Loucy (cell line): ENCODE measurements at regions not wholly inside any gene's neighbourhood (a gene's known extent, or its start where the extent isn't known, plus 50 kb on each side); places are given as distances from the start of the nearest gene placed in this dataset.

ENCODE experiments used
- H2AFZ ChIP-seq: fragments of 200-600 bp; sonication (generic); 2 replicates; pipeline ENCODE4 v1.6.0; 2016; ENCODE audit warnings: antibody characterized with exemption, mild to moderate bottlenecking, low read length, moderate library complexity
- H3F3A ChIP-seq: fragments of 200-600 bp; 2 replicates; pipeline ENCODE4 v1.6.0; 2016; ENCODE audit warnings: antibody characterized with exemption, low read depth, mild to moderate bottlenecking
- H3K27me3 ChIP-seq: fragments of 200-600 bp; sonication (generic); 2 replicates; pipeline ENCODE4 v1.6.1; 2014; ENCODE audit warnings: low read length, mild to moderate bottlenecking; ENCODE audit not compliant: insufficient read depth, poor library complexity, severe bottlenecking
- H3K36me3 ChIP-seq: fragments of 200-600 bp; sonication (generic); 2 replicates; pipeline ENCODE4 v1.6.1; 2016; ENCODE audit warnings: low read length; ENCODE audit not compliant: insufficient read depth
- H3K4me1 ChIP-seq: fragments of 200-600 bp; sonication (generic); 2 replicates; pipeline ENCODE4 v1.5.1; 2014; ENCODE audit warnings: low read length, mild to moderate bottlenecking; ENCODE audit not compliant: insufficient read depth, poor library complexity, severe bottlenecking
- H3K4me2 ChIP-seq: fragments of 200-600 bp; sonication (generic); 2 replicates; pipeline ENCODE4 v1.6.0; 2014; ENCODE audit warnings: antibody characterized with exemption, low read length, low read depth, mild to moderate bottlenecking; ENCODE audit not compliant: poor library complexity, severe bottlenecking
- H3K4me3 ChIP-seq: fragments of 200-600 bp; sonication (generic); 2 replicates; pipeline ENCODE4 v1.5.1; 2014; ENCODE audit warnings: low read length, mild to moderate bottlenecking, mixed read lengths; ENCODE audit not compliant: poor library complexity, severe bottlenecking
- H3K79me2 ChIP-seq: fragments of 200-600 bp; sonication (generic); 2 replicates; pipeline ENCODE4 v1.6.1; 2014; ENCODE audit warnings: low read length; ENCODE audit not compliant: insufficient read depth
- H3K9ac ChIP-seq: fragments of 200-600 bp; sonication (generic); 2 replicates; pipeline ENCODE4 v1.6.0; 2014; ENCODE audit warnings: mild to moderate bottlenecking, low read depth, low read length, moderate library complexity; ENCODE audit not compliant: poor library complexity, severe bottlenecking
- H3K9me2 ChIP-seq: fragments of 200-600 bp; sonication (generic); replicated peaks from 2 replicates; pipeline ENCODE4 v1.6.1; 2016; ENCODE audit warnings: low read depth, low read length, mixed read lengths
- H3K9me3 ChIP-seq: fragments of 200-600 bp; sonication (generic); 2 replicates; pipeline ENCODE4 v1.6.1; 2014; ENCODE audit warnings: mild to moderate bottlenecking, antibody characterized with exemption, low read length, low read depth; ENCODE audit not compliant: insufficient read depth
- H4K20me1 ChIP-seq: fragments of 200-600 bp; sonication (generic); 2 replicates; pipeline ENCODE4 v1.6.0; 2014; ENCODE audit warnings: antibody characterized with exemption, low read length, mild to moderate bottlenecking; ENCODE audit not compliant: insufficient read depth, poor library complexity, severe bottlenecking
- EZH2phosphoT487 ChIP-seq: fragments of 200-600 bp; IDR thresholded peaks from 2 replicates; pipeline ENCODE4 v1.6.1; 2018; ENCODE audit warnings: antibody characterized with exemption, mild to moderate bottlenecking, moderate library complexity, borderline replicate concordance
- TF ChIP-seq, protein P1 (sequence below): fragments of 200-600 bp; sonication (generic); conservative IDR thresholded peaks from 2 replicates; pipeline ENCODE4 v1.5.1; 2014; ENCODE audit warnings: mild to moderate bottlenecking, antibody characterized with exemption, low read length

GRCh38 chr17:14760719-14761411 is 460.0 kb downstream of the HS3ST3B1 start:
- no peaks in the 10 kb centered on the region for H4K20me1 ChIP-seq
- H3K4me1 ChIP-seq, result no peaks in the 10 kb centered on the region
- no peaks in the 10 kb centered on the region for H3K36me3 ChIP-seq
- H3K4me3 ChIP-seq, result no peak overlapping the region
- no peaks in the 10 kb centered on the region for H3F3A ChIP-seq
- H3K9me2 ChIP-seq, result no peaks in the 10 kb centered on the region
- no peak overlapping the region for H2AFZ ChIP-seq
- no peak overlapping the region for H3K4me2 ChIP-seq
- no peaks in the 10 kb centered on the region; the same call in 1 of the 2 replicates for H3K9me3 ChIP-seq
- TF ChIP-seq, protein P1, sequence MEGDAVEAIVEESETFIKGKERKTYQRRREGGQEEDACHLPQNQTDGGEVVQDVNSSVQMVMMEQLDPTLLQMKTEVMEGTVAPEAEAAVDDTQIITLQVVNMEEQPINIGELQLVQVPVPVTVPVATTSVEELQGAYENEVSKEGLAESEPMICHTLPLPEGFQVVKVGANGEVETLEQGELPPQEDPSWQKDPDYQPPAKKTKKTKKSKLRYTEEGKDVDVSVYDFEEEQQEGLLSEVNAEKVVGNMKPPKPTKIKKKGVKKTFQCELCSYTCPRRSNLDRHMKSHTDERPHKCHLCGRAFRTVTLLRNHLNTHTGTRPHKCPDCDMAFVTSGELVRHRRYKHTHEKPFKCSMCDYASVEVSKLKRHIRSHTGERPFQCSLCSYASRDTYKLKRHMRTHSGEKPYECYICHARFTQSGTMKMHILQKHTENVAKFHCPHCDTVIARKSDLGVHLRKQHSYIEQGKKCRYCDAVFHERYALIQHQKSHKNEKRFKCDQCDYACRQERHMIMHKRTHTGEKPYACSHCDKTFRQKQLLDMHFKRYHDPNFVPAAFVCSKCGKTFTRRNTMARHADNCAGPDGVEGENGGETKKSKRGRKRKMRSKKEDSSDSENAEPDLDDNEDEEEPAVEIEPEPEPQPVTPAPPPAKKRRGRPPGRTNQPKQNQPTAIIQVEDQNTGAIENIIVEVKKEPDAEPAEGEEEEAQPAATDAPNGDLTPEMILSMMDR, result no peak
- TF ChIP-seq EZH2phosphoT487, result no peak
- no peaks in the 10 kb centered on the region for H3K79me2 ChIP-seq
- no peaks in the 10 kb centered on the region for H3K27me3 ChIP-seq
- no peak overlapping the region for H3K9ac ChIP-seq

- no peak overlapping the region for H2AFZ ChIP-seq
- TF ChIP-seq, protein P1, result no peak
- no peak for TF ChIP-seq EZH2phosphoT487
- no peak overlapping the region for H3K4me2 ChIP-seq
Measured at GRCh38 chr17:14760212-14760611, 459.3 kb downstream of the HS3ST3B1 start.

DNA sequence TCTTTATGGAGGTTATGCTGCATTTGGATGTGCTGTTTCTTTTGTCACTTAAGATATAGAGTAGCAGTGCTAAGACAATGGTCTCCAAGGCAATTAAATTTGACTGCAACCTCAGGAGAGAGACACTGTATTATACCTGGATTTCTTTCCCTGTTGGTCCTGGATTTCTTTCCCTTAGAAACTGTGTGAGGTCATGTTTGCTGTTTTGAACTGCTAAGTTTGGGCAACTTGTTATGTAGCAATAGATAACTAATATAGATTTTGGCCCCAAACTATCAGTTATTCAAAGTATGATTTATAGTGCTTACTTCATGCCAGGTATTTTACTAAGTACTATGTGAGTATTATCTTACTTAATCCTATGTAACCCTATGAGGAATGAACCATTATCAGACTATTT is 458.4 kb downstream of the HS3ST3B1 start:
- H3K4me2 ChIP-seq, result no peak overlapping the region
- H3F3A ChIP-seq, result no peaks in the 10 kb centered on the region
- no peaks in the 10 kb centered on the region for H3K27me3 ChIP-seq

More at GRCh38 chr17:14760212-14760611, 459.3 kb downstream of the HS3ST3B1 start:
- Histone ChIP-seq H3K9ac (no peak overlapping the region), H3K36me3 (no peaks in the 10 kb centered on the region), H3K9me2 (no peaks in the 10 kb centered on the region), H4K20me1 (no peaks in the 10 kb centered on the region), H3K4me1 (no peaks in the 10 kb centered on the region), H3K9me3 (no peaks in the 10 kb centered on the region), H3F3A (no peaks in the 10 kb centered on the region), H3K4me3 (no peak overlapping the region), H3K27me3 (no peaks in the 10 kb centered on the region), H3K79me2 (no peaks in the 10 kb centered on the region)

More for the DNA sequence above, 458.4 kb downstream of the HS3ST3B1 start:
- H2AFZ ChIP-seq, result no peak overlapping the region
- H3K79me2 ChIP-seq, result no peaks in the 10 kb centered on the region
- no peaks in the 10 kb centered on the region for H3K9me2 ChIP-seq
- no peak overlapping the region for H3K9ac ChIP-seq
- no peak for TF ChIP-seq EZH2phosphoT487
- TF ChIP-seq, protein P1, result no peak
- no peaks in the 10 kb centered on the region for H4K20me1 ChIP-seq
- no peaks in the 10 kb centered on the region for H3K4me1 ChIP-seq
- no peaks in the 10 kb centered on the region for H3K36me3 ChIP-seq
- H3K4me3 ChIP-seq, result no peak overlapping the region
- no peaks in the 10 kb centered on the region for H3K9me3 ChIP-seq
